ENCODE measurements at regions not wholly inside any gene's neighbourhood (a gene's known extent, or its start where the extent isn't known, plus 50 kb on each side); places are given as distances from the start of the nearest gene placed in this dataset.
"Not testable (repeated sequence)": the region's sequence is repeated elsewhere in the genome, so short reads cannot be mapped to it uniquely, and the experiment has no call there.

GRCh38 chr7:96561892-96562291, 147.8 kb downstream of the SEM1 start:
- no peak for DNase-seq

- DNase-seq: no peak
Measured at GRCh38 chr7:96558530-96558929, 151.1 kb downstream of the SEM1 start.

GRCh38 chr7:96558093-96558492, 151.6 kb downstream of the SEM1 start:
- DNase-seq: no peak

DNA sequence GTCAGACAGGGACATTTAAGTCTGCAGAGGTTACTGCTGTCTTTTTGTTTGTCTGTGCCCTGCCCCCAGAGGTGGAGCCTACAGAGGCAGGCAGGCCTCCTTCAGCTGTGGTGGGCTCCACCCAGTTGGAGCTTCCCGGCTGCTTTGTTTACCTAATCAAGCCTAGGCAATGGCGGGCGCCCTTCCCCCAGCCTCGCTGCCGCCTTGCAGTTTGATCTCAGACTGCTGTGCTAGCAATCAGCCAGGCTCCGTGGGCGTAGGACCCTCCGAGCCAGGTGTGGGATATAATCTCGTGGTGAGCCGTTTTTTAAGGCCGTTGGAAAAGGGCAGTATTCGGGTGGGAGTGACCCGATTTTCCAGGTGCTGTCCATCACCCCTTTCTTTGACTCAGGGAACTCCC, 152.0 kb downstream of the SEM1 start:
- DNase-seq: not testable (repeated sequence)

DNA sequence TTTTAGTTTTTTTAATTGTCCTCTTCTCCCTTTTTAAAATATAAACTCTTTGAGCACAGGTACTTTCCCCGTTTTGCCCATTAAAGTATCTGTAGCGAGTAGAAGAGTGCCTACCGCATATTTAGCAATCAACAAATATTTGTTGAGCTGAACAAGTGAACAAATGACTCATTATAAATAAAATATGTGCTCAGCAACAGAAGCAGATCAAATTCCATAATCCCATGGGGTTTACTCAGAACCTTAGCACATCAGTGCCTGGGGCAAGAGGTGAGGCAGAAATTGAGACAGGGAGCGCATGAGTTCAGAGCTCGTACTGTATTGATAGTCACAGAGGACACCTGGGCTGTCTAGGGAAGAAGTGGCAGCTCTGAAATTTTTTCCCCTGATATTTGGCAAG, 161.0 kb downstream of the SEM1 start:
- no peak for DNase-seq

DNA sequence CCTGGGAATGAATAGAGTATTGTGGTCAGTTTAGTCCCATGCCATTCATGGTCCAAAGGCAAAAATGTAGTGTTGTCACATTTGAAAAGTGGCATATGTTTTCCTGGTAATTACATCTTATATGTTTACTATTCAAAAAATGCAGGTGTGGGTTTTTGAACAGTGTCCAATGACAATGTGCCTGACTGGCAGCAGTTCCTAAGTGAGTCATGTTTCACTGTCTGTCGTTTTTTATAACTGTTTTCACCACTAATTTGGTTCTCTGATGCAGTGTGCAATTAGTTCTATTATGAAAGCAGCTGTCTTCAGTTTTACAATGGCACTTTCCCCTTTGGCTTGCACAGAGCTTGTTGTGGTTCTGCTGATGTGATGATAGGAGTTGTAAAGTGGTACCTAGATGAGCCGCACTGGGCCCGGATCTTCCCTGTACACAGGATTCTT, 162.3 kb downstream of the SEM1 start:
- no peak for DNase-seq

- no peak for DNase-seq
Measured at GRCh38 chr7:96546426-96546825, 163.2 kb downstream of the SEM1 start.

- DNase-seq: peak in 1 of 3 donors; percentile 71
Measured at GRCh38 chr7:96539471-96539870, 170.2 kb downstream of the SEM1 start.

- DNase-seq: no peak
Measured at GRCh38 chr7:96538632-96539031, 171.0 kb downstream of the SEM1 start.

DNA sequence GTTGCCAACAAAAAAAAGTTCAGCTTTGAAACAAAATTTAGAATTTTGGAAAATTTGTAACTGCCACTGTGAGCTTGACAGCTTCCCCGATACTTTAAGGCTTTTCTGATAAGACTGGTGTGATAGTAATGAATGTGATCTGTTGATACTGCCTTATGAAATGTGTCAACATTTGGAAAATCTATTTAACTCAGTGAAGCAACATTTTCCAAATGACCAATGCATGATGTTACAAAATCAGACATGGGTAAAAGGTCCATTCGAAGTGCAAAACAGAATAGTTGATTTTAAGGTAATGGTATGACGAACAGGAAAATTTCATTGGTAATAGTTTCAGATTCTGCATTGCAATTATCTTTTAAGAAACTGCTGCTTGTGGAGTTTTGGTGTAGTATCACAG, 175.4 kb downstream of the SEM1 start:
- DNase-seq: no peak

- DNase-seq: peak in 1 of 3 donors; percentile 19
Measured at GRCh38 chr7:96532428-96532935, 177.2 kb downstream of the SEM1 start.

DNA sequence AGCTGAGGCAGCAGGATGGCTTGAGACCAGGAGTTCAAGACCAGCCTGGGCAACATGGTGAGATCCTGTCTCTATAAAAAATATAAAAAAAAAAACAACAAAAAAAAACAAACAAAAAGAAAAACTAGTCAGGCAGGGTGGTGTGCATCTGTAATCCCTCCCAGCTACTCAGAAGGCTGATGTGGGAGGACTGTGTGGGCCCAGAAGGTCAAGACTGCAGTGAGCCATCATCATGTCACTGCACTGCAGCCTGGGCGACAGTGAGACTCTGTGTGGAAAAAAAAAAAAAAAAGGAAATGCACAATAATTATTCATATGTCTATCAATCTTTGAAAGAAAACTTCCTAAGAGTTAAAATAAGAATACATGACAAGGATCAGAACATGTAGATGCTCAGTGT, 178.3 kb downstream of the SEM1 start:
- no peak for DNase-seq

- DNase-seq: peak in 1 of 3 donors; percentile 8
Measured at GRCh38 chr7:96530786-96531185, 178.9 kb downstream of the SEM1 start.

DNA sequence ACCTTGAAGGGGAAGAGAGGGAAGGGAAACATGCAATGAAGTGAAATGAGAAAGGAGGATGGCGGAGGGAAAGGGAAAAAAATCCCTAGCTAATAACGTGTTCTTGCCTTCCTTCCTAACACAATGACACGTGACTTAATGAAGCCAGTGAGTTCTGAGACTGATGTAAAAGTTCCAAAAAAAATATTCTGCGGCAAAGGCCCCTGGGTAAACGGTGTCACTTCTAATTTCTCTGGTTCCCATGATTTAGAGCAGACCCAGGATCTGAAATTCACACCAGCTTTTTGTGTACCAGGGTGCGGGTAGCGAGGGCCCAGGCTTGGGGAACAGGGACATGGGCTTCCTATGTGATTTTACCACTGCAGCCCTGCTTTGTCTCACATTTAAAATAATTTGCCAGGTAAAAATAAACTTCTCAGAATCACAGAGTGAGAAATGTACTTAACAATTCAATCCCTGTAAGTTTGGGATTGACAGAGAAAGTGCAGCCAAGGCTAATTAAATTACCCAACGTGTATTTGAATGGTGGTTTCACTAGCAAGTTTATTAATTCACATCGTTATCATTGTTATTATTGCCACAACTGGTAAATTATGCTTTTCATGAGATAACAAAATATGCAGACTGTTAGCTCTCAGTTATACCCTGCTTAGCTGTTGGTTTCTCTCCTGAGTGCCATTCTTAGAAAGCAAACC, 182.4 kb downstream of the SEM1 start:
- DNase-seq: no peak

- no peak for DNase-seq
Measured at GRCh38 chr7:96526496-96526895, 183.2 kb downstream of the SEM1 start.

GRCh38 chr7:96521068-96521894, 188.4 kb downstream of the SEM1 start:
- DNase-seq: peak; percentile 57 to 82 (median 67)

DNA sequence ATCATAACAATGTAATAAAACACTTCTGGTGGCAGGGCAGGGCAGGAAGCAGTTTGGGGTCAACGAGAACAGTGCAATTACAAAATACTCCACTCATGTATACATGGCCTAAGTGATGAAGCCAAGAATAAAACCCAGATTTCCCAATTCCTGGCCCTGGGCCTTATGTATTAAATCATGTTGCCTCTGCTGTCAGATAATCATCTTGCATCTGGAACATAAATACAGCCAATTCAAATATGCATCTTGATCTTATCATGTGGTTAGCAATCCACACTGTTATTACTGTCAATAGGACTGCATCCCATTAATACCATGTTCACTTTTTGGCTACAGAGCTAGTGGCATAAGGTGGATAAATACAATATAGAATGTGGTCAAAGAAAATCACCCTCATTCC, 186.5 kb upstream of the SLC25A13 start:
- peak in 2 of 3 donors; percentile 16 to 38 for DNase-seq

GRCh38 chr7:96503597-96503996, 181.7 kb upstream of the SLC25A13 start:
- no peak for DNase-seq

- no peak for DNase-seq
Measured at GRCh38 chr7:96501318-96501717, 179.4 kb upstream of the SLC25A13 start.

- no peak for DNase-seq
Measured at GRCh38 chr7:96499532-96499931, 177.6 kb upstream of the SLC25A13 start.

GRCh38 chr7:96497567-96497966, 175.7 kb upstream of the SLC25A13 start:
- DNase-seq: no peak

- no peak for DNase-seq
Measured at GRCh38 chr7:96495751-96496216, 173.9 kb upstream of the SLC25A13 start.

DNA sequence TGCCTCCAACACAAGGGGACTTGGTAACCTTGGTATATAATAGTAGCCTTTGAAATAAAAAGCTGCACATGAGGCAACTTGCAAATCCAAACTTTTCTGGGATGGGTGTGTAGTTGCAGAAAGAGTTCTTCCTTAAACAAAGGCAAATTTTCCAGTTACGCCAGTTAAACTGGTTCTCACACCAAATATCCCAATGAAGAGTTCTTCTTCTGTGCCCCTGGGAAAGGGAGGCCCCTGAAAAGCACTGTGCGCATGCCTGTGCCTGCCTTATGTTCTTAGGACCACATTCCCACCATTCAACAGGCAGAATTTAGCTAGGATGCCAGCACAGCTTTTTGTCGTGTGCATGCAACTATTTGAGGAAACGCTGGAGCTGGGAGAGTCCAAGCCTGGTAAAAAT, 164.8 kb upstream of the SLC25A13 start:
- no peak for DNase-seq
